HG03045 (cell line): ENCODE measurements at regions not wholly inside any gene's neighbourhood (a gene's known extent, or its start where the extent isn't known, plus 50 kb on each side); places are given as distances from the start of the nearest gene placed in this dataset.
"Not testable (repeated sequence)": the region's sequence is repeated elsewhere in the genome, so short reads cannot be mapped to it uniquely, and the experiment has no call there.

Experiments
- ATAC-seq: cut with Tn5 transposase; IDR thresholded peaks from one replicate; pipeline ENCODE4 v1.9.1; 2021; ENCODE audit warnings: mild to moderate bottlenecking, moderate library complexity; ENCODE audit not compliant: unreplicated experiment

GRCh38 chr15:67944010-67944641, 104.3 kb upstream of the RNU6-1 start:
- no peak for ATAC-seq

DNA sequence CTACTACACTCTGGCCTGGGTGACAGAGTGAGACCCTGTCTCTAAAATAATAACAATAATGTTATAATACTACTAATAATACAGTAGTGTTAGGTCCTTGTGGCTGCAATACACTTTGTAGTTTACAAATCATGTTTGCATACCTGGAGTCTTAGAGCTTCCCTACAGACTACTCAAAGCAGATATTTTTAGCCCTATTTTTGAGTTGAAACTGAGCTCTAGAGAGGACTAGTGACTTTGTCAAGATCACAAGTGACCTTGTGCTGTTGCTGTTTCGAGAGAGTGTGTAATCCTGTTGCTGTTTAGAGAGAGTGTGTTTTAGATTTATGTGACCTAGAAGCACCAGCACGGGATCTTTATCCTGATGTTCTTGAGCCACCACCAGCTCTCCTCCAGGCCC, 105.3 kb upstream of the RNU6-1 start:
- no peak for ATAC-seq

DNA sequence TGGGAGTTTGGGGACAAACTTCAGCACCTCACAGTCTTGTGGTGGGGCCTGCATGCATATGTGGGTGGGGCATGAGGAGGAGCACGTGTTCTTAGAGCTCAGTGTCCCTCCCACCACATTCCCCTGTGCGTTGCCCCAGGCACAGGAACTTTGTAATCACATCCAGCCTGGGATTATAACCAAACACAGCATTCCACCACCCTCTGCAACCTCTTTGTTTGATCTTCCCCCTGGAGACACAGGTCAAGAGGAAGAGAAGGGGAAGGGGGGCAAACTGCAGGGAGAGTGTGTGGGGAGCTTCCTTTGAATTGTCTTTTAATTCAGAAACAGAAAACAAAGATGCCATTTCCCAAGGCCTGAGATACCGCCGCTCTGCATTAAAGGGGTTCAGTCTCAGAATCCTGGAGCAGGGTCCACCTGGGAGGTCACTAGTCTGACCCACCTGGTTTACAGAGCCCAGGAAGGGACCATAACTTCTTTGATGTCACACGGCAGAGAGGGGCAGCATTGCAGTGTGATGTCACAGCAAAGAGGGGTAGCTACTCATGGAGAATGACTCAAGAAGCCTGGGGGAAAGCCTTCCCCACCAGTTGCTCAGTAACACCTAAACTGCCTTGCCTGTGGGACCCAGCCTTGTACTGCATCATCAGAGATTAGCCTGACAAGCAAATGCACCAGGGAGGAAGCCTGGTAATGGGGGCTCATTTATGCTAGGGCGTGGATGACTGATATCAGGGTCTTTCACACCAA, 106.3 kb upstream of the RNU6-1 start:
- ATAC-seq: no peak

- no peak for ATAC-seq
Measured at GRCh38 chr15:67946701-67947100, 106.9 kb upstream of the RNU6-1 start.

GRCh38 chr15:67947254-67948039, 106.7 kb upstream of the PIAS1 start:
- no peak for ATAC-seq

DNA sequence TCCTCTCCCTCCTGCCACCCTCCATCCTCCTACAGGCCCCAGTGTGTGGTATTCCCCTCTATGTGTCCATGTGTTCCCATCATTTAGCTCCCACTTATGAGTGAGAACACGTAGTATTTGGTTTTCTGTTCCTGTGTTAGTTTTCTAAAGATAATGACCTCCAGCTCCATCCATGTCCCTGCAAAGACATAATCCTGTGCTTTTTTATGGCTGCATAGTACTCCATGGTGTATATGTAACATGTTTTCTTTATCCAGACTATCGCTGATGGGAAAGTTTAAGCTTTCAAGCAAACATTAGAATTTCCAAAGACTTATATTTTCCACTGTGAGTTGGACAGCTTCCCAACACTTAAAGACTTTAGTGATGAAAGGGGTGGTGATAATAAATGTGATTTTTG, 105.9 kb upstream of the PIAS1 start:
- no peak for ATAC-seq

GRCh38 chr15:67951187-67951586, 102.9 kb upstream of the PIAS1 start:
- not testable (repeated sequence) for ATAC-seq

- ATAC-seq: no peak
Measured at GRCh38 chr15:67953299-67953698, 100.8 kb upstream of the PIAS1 start.

DNA sequence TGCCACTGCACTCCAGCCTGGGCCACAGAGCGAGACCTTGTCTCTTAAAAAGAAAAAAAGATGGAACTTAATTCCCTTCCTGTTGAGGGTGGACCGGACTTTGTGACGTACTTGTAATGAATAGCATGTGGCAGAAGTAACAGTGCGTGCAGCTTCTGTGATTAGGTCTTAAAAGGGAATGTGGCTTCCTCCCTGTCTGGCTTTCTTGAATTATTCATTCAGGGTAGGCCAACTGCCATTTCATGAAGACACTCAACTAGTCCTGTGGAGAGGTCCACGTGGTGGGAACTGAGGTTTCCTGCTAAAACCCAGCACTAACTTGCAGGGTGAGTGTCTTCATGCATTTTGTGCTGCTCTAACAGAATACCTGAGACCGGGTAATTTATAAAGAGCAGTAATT, 98.9 kb upstream of the PIAS1 start:
- no peak for ATAC-seq

GRCh38 chr15:67957435-67958132, 96.5 kb upstream of the PIAS1 start:
- no peak for ATAC-seq

GRCh38 chr15:67967871-67968431, 86.2 kb upstream of the PIAS1 start:
- peak; percentile 53 for ATAC-seq

DNA sequence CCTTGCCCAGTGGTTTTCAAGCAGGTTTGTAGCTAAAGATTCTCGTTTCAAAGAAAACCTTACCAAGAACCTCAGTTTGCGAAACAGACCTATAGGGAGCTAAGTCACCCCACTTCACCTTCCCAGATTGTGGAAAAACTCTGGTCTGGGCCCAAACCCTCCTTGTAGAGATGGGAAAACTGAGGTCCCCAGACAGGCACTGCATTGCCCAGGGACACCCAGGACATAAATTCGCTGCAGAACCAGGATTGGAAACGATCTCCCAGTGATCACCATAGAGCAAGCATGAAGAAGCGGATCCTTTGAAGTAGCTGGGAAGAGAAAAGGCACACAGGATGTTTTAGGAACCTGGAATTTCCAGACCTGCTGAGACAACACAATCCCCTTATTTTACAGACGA, 85.6 kb upstream of the PIAS1 start:
- no peak for ATAC-seq

- no peak for ATAC-seq
Measured at GRCh38 chr15:67968966-67969365, 85.1 kb upstream of the PIAS1 start.

DNA sequence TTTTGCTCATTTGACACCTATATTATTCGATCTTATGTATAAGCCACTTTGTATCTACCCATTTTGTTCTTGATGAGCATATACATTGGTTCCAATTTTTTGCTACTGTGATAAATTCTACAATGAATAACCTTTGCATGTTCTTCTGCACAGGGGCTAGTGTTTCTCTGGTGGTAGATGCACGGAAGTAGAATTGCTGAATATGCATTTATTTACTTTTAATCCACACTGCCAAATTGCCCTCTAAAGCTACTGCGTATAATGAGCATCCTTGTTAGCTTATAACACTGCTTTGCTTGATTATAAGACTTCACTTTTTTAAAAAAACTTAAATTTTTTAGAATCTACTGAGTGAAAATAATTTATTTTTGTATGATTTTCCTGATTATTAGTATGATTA, 84.2 kb upstream of the PIAS1 start:
- no peak for ATAC-seq

GRCh38 chr15:67972377-67972776, 81.7 kb upstream of the PIAS1 start:
- no peak for ATAC-seq

DNA sequence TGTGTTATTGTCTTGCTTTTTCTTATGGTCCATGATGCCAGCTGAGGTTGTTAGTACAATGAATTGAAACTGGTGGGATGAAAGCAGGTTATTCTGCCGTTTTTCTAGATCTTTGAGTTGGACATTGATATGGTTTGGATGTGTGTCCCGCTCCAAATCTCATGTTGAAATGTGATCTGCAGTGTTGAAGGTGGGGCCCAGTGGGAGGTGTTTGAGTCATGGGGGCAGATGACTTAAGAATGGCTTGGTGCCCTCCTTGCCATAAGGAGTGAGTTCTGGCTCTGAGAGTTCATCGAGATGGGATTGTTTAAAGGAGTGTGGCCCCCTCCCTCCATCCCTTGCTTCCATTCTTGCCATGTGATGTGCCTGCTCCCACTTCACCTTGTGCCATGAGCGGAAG, 80.3 kb upstream of the PIAS1 start:
- no peak for ATAC-seq

DNA sequence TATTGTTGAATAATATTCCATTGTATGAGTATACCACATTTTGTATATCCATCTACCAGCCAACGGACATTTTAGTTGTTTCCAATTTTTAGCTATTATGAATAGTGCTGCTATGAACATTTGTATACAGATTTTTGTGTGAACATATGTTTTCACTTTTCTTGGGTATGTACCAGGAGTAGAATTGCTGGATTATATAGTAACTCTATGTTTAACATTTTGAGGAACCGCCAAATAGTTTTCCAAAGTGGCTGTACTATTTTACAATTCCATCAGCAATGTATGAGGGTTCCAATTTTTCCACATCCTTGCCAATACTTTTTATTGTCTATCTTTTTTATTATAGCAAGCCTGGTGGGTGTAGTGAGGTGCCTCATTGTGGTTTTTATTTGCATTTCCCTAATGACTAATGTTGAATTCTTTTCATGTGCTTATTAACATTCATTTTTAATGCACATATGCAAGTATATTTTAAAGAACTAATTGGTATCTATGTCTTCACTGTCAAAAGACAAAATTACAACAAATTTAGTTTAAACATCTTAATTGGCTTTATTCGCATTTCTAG, 77.5 kb upstream of the PIAS1 start:
- ATAC-seq: no peak

DNA sequence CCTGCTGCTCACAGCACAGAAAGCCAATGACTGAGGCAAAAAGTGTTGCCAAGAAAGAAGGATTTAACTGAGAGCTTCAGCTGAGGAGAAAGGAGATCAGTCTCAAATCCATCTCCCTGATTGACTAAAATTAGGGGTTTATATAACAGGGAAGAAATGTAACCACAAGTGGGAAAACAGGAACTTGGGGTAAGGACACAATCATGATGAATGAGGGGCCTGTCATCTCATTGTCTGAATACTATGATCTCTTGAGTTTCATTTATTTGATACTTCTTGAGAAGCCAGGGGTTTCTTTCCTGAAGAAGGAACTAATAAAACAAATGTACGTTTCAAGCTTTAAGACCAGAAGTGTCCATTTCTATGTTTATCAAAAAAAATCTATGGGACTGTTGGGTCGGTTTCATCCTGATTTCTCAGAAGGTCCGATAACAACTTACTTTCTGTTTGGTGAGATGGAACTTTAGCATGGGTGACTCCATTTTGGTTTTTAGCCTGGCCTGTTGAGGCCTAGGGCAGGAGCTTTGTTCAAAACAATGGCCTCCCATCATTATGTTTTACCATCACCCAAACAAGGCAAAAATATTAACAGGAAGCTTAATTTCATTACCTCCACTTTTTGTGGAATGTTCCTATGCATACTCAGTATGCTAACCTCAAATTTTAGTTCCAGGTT, 76.6 kb upstream of the PIAS1 start:
- ATAC-seq: no peak

DNA sequence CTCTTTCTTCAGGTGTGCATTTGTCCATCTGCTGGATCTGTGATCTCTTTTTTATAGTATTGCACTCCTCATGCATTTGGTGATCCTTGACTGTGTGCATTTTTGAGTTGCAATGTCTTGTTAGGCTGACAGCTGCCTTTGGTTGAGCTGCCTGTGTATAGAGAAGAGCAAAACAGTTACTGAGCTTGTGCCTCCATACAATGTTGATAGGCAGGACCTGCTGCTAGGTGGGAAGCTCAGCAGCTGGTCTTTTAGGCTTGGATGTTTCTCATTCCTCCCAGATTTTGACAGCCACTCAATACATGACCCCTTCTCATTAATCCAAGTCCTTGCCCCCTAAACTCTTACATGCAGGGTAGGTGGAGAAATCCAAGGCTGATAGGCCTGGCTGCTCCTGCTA, 74.8 kb upstream of the PIAS1 start:
- ATAC-seq: no peak

DNA sequence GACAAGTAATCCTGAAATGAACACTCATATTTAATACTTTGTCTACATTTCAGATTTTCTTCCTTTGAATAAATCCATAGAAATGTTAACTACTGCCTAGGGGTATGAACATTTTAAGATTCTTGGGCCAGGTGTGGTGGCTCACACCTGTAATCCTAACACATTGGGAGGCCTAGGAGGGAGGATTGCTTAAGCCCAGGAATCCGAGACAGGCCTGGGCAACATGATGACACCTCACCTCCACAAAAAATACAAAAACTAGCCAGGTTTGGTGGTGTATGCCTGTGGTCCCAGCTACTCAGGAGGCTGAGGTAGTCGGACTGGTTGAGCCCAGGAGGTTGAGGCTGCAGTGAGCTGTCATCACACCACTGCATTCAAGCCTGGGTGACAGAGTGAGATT, 73.9 kb upstream of the PIAS1 start:
- ATAC-seq: no peak
